DND-41 (cell line): ENCODE measurements at regions not wholly inside any gene's neighbourhood (a gene's known extent, or its start where the extent isn't known, plus 50 kb on each side); places are given as distances from the start of the nearest gene placed in this dataset.

Experiments
- ATAC-seq: fragments of 200-7000 bp; cut with Tn5 transposase; 3 replicates; pipeline ENCODE4 v1.9.1; 2021; ENCODE audit warnings: low read depth; ENCODE audit not compliant: insufficient read depth
- DNase-seq: peaks from one replicate; pipeline ENCODE4 v3.0.0-alpha.2; 2020
- H2AFZ ChIP-seq: 2 replicates; pipeline ENCODE4 v1.6.0; 2012; ENCODE audit warnings: low read depth, low read length
- H3K27ac ChIP-seq: 2 replicates; pipeline ENCODE4 v1.5.1; 2012; ENCODE audit warnings: low read length, inconsistent platforms
- H3K27me3 ChIP-seq: fragments of 200-600 bp; sonication (generic); 2 replicates; pipeline ENCODE4 v1.6.0; 2012; ENCODE audit warnings: low read length, mild to moderate bottlenecking, inconsistent platforms; ENCODE audit not compliant: insufficient read depth, poor library complexity
- H3K36me3 ChIP-seq: 2 replicates; pipeline ENCODE4 v1.5.1; 2012; ENCODE audit warnings: low read length, inconsistent platforms; ENCODE audit not compliant: insufficient read depth
- H3K4me1 ChIP-seq: 2 replicates; pipeline ENCODE4 v1.5.1; 2012; ENCODE audit warnings: mild to moderate bottlenecking, low read length; ENCODE audit not compliant: insufficient read depth
- H3K4me2 ChIP-seq: 2 replicates; pipeline ENCODE4 v1.6.0; 2012; ENCODE audit warnings: mild to moderate bottlenecking, moderate library complexity, low read length, inconsistent platforms; ENCODE audit not compliant: insufficient read depth
- H3K4me3 ChIP-seq, 2 experiments: fragments of 200-600 bp in 1 of 2; shearing (Covaris generic) in 1 of 2; 2 replicates each; pipeline ENCODE4 v1.5.1; 2012 to 2016; ENCODE audit warnings: inconsistent platforms in 2 of 2, low read length in 2 of 2, mild to moderate bottlenecking in 2 of 2, low read depth in 1 of 2, moderate library complexity in 1 of 2
- H3K79me2 ChIP-seq: 2 replicates; pipeline ENCODE4 v1.6.0; 2012; ENCODE audit warnings: low read length, inconsistent platforms; ENCODE audit not compliant: insufficient read depth
- H3K9ac ChIP-seq: 2 replicates; pipeline ENCODE4 v1.6.0; 2012; ENCODE audit warnings: low read depth, mild to moderate bottlenecking, inconsistent platforms, low read length, moderate library complexity
- H3K9me3 ChIP-seq: 2 replicates; pipeline ENCODE4 v1.5.1; 2012; ENCODE audit warnings: low read length, moderate library complexity, mild to moderate bottlenecking, inconsistent platforms; ENCODE audit not compliant: insufficient read depth, severe bottlenecking
- H4K20me1 ChIP-seq: 2 replicates; pipeline ENCODE4 v1.6.0; 2012; ENCODE audit warnings: low read length; ENCODE audit not compliant: insufficient read depth
- EZH2 ChIP-seq: IDR thresholded peaks from 3 replicates; pipeline ENCODE4 v1.6.1; 2012; ENCODE audit warnings: borderline replicate concordance, low read depth, mild to moderate bottlenecking, moderate library complexity, low read length, inconsistent platforms; ENCODE audit not compliant: severe bottlenecking
- TF ChIP-seq, protein P1 (sequence below): IDR thresholded peaks from 2 replicates; pipeline ENCODE4 v1.5.1; 2012; ENCODE audit warnings: borderline replicate concordance, low read length, moderate library complexity, mild to moderate bottlenecking; ENCODE audit not compliant: poor library complexity, severe bottlenecking; ENCODE audit errors: extremely low read depth

DNA sequence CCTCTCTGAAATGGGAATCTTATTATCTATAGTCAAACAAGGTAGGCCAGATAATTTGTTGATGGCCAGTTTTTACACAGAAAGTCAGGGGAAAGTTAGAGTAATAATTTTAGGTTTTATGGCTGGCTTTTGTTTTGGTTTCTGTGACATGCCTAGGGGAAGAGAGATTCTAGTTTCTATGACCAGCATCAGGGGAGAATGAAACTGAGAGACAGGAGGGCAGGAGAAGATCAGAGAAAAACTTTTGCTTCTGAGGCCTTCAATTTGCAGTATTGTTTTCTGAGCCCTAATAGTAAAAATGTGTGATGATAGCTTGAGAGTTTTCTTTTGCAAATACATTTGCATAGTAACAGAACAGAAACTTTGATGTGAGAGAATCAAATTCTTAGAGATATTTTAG is 564.3 kb downstream of the ZNF608 start:
- no peaks in the 10 kb centered on the region for H3K79me2 ChIP-seq
- H3K9ac ChIP-seq, result no peak overlapping the region
- H4K20me1 ChIP-seq, result no peaks in the 10 kb centered on the region
- no peaks in the 10 kb centered on the region for H3K27me3 ChIP-seq
- TF ChIP-seq, protein P1, sequence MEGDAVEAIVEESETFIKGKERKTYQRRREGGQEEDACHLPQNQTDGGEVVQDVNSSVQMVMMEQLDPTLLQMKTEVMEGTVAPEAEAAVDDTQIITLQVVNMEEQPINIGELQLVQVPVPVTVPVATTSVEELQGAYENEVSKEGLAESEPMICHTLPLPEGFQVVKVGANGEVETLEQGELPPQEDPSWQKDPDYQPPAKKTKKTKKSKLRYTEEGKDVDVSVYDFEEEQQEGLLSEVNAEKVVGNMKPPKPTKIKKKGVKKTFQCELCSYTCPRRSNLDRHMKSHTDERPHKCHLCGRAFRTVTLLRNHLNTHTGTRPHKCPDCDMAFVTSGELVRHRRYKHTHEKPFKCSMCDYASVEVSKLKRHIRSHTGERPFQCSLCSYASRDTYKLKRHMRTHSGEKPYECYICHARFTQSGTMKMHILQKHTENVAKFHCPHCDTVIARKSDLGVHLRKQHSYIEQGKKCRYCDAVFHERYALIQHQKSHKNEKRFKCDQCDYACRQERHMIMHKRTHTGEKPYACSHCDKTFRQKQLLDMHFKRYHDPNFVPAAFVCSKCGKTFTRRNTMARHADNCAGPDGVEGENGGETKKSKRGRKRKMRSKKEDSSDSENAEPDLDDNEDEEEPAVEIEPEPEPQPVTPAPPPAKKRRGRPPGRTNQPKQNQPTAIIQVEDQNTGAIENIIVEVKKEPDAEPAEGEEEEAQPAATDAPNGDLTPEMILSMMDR, result no peak
- TF ChIP-seq EZH2, result no peak
- ATAC-seq (no peak), DNase-seq (no peak)
- H3K4me2 ChIP-seq, result no peak overlapping the region
- H3K4me1 ChIP-seq, result no peaks in the 10 kb centered on the region
- H3K36me3 ChIP-seq, result no peaks in the 10 kb centered on the region
- H3K9me3 ChIP-seq, result no peaks in the 10 kb centered on the region
- H3K27ac ChIP-seq, result no peak overlapping the region
- H2AFZ ChIP-seq, result no peak overlapping the region
- no peak overlapping the region for H3K4me3 ChIP-seq

DNA sequence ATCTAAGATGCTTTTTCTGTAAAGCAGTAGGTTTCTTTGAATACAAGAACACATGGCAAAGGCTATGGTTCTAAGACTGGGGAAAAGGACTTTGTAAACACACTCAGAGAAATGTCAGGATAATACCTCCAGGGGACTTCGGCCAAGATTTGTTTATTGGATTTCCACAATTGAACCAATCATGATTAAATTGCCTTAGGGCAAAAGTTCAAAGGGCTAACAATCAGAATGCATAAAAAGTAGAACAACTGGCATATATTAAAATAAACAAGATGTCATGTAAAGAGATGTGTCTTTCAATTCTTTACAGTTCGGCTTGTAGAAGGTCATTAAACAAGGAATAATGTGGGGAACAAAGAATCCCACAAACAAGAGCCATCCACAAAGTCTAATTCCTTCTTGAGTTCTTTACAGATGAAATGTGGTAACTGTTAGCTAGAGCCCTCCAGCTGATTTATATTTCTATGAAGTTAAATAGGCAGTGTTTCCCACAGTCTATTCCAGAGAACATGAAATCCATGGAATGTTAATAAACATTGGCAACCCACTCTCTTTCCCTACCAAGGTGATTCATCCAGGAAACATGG is 565.5 kb downstream of the ZNF608 start:
- DNase-seq, result no peak

DNA sequence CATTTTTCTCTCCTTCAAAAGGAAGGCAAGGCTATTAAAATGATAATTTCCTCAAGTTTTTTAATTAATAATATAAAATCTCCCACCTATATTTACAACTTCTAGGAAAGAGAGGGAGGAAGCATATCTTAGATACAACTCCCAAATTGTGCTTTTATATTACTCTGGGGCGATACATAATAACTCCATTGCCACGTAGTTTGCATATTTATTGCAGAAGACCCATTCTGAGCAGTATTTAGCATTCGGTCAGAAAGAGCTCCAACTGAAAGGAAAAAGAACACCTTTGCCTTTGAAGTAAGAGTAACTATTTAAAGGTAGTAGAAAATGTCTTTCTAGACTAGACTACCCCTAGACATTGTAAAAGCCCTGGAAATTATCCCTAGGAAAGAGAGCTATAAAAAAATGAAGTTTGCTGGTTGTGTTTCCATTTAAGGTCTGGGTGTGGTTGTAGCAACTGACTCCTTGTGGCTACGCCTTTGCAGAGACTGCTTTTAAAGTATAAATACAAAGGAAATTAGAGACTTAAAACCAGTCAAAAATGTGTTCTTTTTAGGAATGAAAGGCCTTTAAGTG is 566.1 kb downstream of the ZNF608 start:
- no peak overlapping the region for H2AFZ ChIP-seq
- TF ChIP-seq EZH2, result no peak
- TF ChIP-seq, protein P1, result no peak
- H3K36me3 ChIP-seq, result no peaks in the 10 kb centered on the region
- H3K79me2 ChIP-seq, result no peaks in the 10 kb centered on the region
- H3K9me3 ChIP-seq, result no peaks in the 10 kb centered on the region
- H3K4me3 ChIP-seq, result no peak overlapping the region
- H3K4me1 ChIP-seq, result no peaks in the 10 kb centered on the region
- no peak for DNase-seq
- H3K9ac ChIP-seq, result no peak overlapping the region
- no peaks in the 10 kb centered on the region for H4K20me1 ChIP-seq
- no peak overlapping the region for H3K27ac ChIP-seq
- ATAC-seq, result no peak
- no peaks in the 10 kb centered on the region for H3K27me3 ChIP-seq
- H3K4me2 ChIP-seq, result no peak overlapping the region

More for the DNA sequence above, 565.5 kb downstream of the ZNF608 start:
- ATAC-seq, result no peak
- Histone ChIP-seq H3K27me3 (no peaks in the 10 kb centered on the region), H3K79me2 (no peaks in the 10 kb centered on the region), H3K9ac (no peak overlapping the region), H3K36me3 (no peaks in the 10 kb centered on the region), H2AFZ (no peak overlapping the region), H3K4me1 (no peaks in the 10 kb centered on the region), H3K4me2 (no peak overlapping the region), H3K27ac (no peak overlapping the region), H4K20me1 (no peaks in the 10 kb centered on the region), H3K4me3 (no peak overlapping the region), H3K9me3 (no peaks in the 10 kb centered on the region)
- no peak for TF ChIP-seq EZH2
- TF ChIP-seq, protein P1, result no peak
